ENCODE measurements at regions not wholly inside any gene's neighbourhood (a gene's known extent, or its start where the extent isn't known, plus 50 kb on each side); places are given as distances from the start of the nearest gene placed in this dataset.
A peak's percentile ranks its signal among the peaks of the same experiment; 100 is the strongest.

DNA sequence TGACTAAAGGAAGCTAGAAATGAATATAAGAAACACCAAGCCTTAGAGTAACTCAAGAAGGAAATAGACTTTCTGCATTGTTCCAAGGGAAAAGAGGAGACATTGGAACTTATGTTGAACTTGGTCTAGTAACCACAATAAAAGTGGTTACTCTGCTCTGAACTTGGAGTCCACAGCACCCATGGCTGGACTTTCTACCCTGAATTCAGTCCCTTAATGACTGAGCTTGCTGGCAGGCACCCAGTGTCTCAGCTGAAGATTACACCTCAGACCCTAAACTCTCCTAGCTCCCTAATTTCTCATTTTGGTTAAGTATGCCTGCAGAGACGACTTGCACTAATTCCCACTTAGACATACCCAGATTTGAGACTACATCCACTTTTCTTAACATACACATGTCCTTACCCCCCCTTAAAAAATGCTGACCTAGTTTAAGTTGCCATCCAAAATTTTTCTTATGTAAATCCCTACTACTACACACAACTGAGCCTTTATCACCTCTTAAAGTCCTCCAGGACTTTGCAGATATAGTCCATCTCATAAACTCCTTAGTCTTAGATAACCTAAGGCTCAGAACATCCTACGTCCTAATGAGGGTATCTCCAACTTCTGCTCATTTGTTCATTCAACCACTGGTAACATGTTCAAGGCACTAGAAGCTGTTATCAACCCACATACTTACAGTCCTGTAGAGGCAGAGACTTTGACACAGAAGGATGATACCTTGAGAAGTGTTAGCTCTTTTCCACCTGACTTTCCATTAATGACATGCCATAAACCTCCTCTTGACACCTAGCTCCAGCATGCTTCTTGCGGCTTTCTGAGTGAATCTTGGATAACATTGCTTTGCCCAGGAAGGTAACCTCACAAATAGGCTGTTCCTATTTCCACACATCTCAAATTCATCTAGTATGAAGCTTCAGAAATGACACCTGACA lies 129.8 kb downstream of the ALDH8A1 start:
- POLR2A ChIA-PET: interaction anchor here (1.3 kb wide), 1 partner anchor 176 kb away, joined by 3 read pairs; no protein-coding TSS in a partner anchor
- Mint-ChIP-seq H3K9me3 (ENCODE audit: unreplicated experiment) (no peaks in the 10 kb centered on the region), H3K36me3 (ENCODE audit: insufficient read depth, unreplicated experiment) (no peaks in the 10 kb centered on the region), H3K4me1 (ENCODE audit: insufficient read depth, unreplicated experiment) (peaks cover 11% of the 10 kb centered on the region), H3K4me3 (ENCODE audit: unreplicated experiment) (no peak overlapping the region), H3K27me3 (ENCODE audit: insufficient read depth, unreplicated experiment) (no peaks in the 10 kb centered on the region), H3K27ac (ENCODE audit: low read depth, unreplicated experiment) (no peak overlapping the region)
- DNase-seq (ENCODE audit: unreplicated experiment): no peak
- CTCF ChIA-PET: interaction anchor here (0.5 to 12.7 kb wide), 11 partner anchors 41 to 664 kb away, joined by 3 to 147 read pairs (median 3); no protein-coding TSS in a partner anchor
- BruUV-seq (replicated peaks): no TSS peak
- intact Hi-C loops (cut with micrococcal nuclease): no loop called here
- TF ChIP-seq CTCF (IDR thresholded peaks at IDR 0.05; ENCODE audit: unreplicated experiment): no peak

- ChIA-PET CTCF (interaction anchor here (0.5 to 1.0 kb wide), 3 partner anchors 42 to 469 kb away, joined by 3 to 4 read pairs (median 3); no protein-coding TSS in a partner anchor), POLR2A (interaction anchor here (0.6 to 1.3 kb wide), 2 partner anchors 175 to 566 kb away, joined by 3 read pairs; no protein-coding TSS in a partner anchor)
- Mint-ChIP-seq H3K4me1 (ENCODE audit: insufficient read depth, unreplicated experiment) (peaks cover 11% of the 10 kb centered on the region), H3K27me3 (ENCODE audit: insufficient read depth, unreplicated experiment) (no peaks in the 10 kb centered on the region), H3K9me3 (ENCODE audit: unreplicated experiment) (no peaks in the 10 kb centered on the region), H3K36me3 (ENCODE audit: insufficient read depth, unreplicated experiment) (no peaks in the 10 kb centered on the region), H3K4me3 (ENCODE audit: unreplicated experiment) (no peak overlapping the region), H3K27ac (ENCODE audit: low read depth, unreplicated experiment) (no peak overlapping the region)
- BruUV-seq (replicated peaks): no TSS peak
- TF ChIP-seq CTCF (IDR thresholded peaks at IDR 0.05; ENCODE audit: unreplicated experiment): no peak
- intact Hi-C loops (cut with micrococcal nuclease): no loop called here
- no peak for DNase-seq (ENCODE audit: unreplicated experiment)
These were observed 130.7 kb downstream of the ALDH8A1 start for GRCh38 chr6:134819236-134819635.

GRCh38 chr6:134817448-134817847 lies 132.5 kb downstream of the ALDH8A1 start:
- Mint-ChIP-seq H3K9me3 (ENCODE audit: unreplicated experiment) (no peaks in the 10 kb centered on the region), H3K4me1 (ENCODE audit: insufficient read depth, unreplicated experiment) (no peaks in the 10 kb centered on the region), H3K4me3 (ENCODE audit: unreplicated experiment) (no peak overlapping the region), H3K27ac (ENCODE audit: low read depth, unreplicated experiment) (no peak overlapping the region), H3K36me3 (ENCODE audit: insufficient read depth, unreplicated experiment) (no peaks in the 10 kb centered on the region), H3K27me3 (ENCODE audit: insufficient read depth, unreplicated experiment) (no peaks in the 10 kb centered on the region)
- intact Hi-C loops (cut with micrococcal nuclease): no loop called here
- POLR2A ChIA-PET: no interaction called here
- no peak for DNase-seq (ENCODE audit: unreplicated experiment)
- no TSS peak for BruUV-seq (replicated peaks)
- CTCF ChIA-PET: interaction anchor here (0.6 to 2.0 kb wide), 4 partner anchors 9 to 674 kb away, joined by 3 to 6 read pairs (median 4); no protein-coding TSS in a partner anchor
- no peak for TF ChIP-seq CTCF (IDR thresholded peaks at IDR 0.05; ENCODE audit: unreplicated experiment)

- H3K9me3 Mint-ChIP-seq (ENCODE audit: unreplicated experiment): no peaks in the 10 kb centered on the region
These were observed 133.1 kb downstream of the ALDH8A1 start for GRCh38 chr6:134816780-134817179.

More at GRCh38 chr6:134816780-134817179, 133.1 kb downstream of the ALDH8A1 start:
- DNase-seq (ENCODE audit: unreplicated experiment): peak; percentile 21
- intact Hi-C loops (cut with micrococcal nuclease): no loop called here
- CTCF ChIA-PET: interaction anchor here (0.5 to 2.0 kb wide), 4 partner anchors 10 to 660 kb away, joined by 3 to 6 read pairs (median 4); no protein-coding TSS in a partner anchor
- TF ChIP-seq CTCF (IDR thresholded peaks at IDR 0.05; ENCODE audit: unreplicated experiment): no peak
- Mint-ChIP-seq H3K4me1 (ENCODE audit: insufficient read depth, unreplicated experiment) (no peaks in the 10 kb centered on the region), H3K27ac (ENCODE audit: low read depth, unreplicated experiment) (no peak overlapping the region), H3K36me3 (ENCODE audit: insufficient read depth, unreplicated experiment) (no peaks in the 10 kb centered on the region), H3K27me3 (ENCODE audit: insufficient read depth, unreplicated experiment) (no peaks in the 10 kb centered on the region), H3K4me3 (ENCODE audit: unreplicated experiment) (no peak overlapping the region)
- no TSS peak for BruUV-seq (replicated peaks)
- POLR2A ChIA-PET: interaction anchor here (0.8 to 1.2 kb wide), 2 partner anchors 10 to 22 kb away, joined by 3 to 4 read pairs; no protein-coding TSS in a partner anchor

Data from MCF 10A (cell line).